Mesenchymal stem cell (in vitro differentiated cells and primary cell): ENCODE measurements at regions not wholly inside any gene's neighbourhood (a gene's known extent, or its start where the extent isn't known, plus 50 kb on each side); places are given as distances from the start of the nearest gene placed in this dataset.

Experiments
- DNase-seq: peaks from one replicate; pipeline ENCODE4 v3.0.0-alpha.2; 2013
- H2AFZ ChIP-seq: one replicate; pipeline ENCODE4 v1.6.1; 2013; ENCODE audit warnings: low read depth, mild to moderate bottlenecking, control low read depth, inconsistent platforms, low read length, moderate library complexity
- H2AK5ac ChIP-seq: 2 replicates; pipeline ENCODE4 v1.6.1; 2013; ENCODE audit warnings: low read length, moderate library complexity, mild to moderate bottlenecking, inconsistent platforms; ENCODE audit not compliant: severe bottlenecking
- H2BK120ac ChIP-seq: one replicate; pipeline ENCODE4 v1.6.1; 2013; ENCODE audit warnings: low read depth, mild to moderate bottlenecking, inconsistent platforms, low read length, moderate library complexity
- H2BK12ac ChIP-seq, 2 experiments: one replicate each; pipeline ENCODE4 v1.6.1; 2013; ENCODE audit warnings: inconsistent platforms in 2 of 2, low read length in 2 of 2, mild to moderate bottlenecking in 2 of 2, moderate library complexity in 2 of 2, control low read depth in 1 of 2
- H2BK15ac ChIP-seq: one replicate; pipeline ENCODE4 v1.6.1; 2013; ENCODE audit warnings: mild to moderate bottlenecking, low read depth, inconsistent platforms; ENCODE audit not compliant: poor library complexity, severe bottlenecking
- H2BK5ac ChIP-seq: 2 replicates; pipeline ENCODE4 v1.6.1; 2013; ENCODE audit warnings: low read depth, mild to moderate bottlenecking, low read length, control low read depth, inconsistent platforms; ENCODE audit not compliant: poor library complexity, severe bottlenecking
- H3K14ac ChIP-seq, 2 experiments: one replicate each; pipeline ENCODE4 v1.6.1; 2013; ENCODE audit warnings: inconsistent platforms in 2 of 2, low read length in 2 of 2, control low read depth in 1 of 2, mild to moderate bottlenecking in 1 of 2, moderate library complexity in 1 of 2
- H3K18ac ChIP-seq, 2 experiments: one replicate each; pipeline ENCODE4 v1.6.1; 2013; ENCODE audit warnings: inconsistent platforms in 2 of 2, low read length in 2 of 2, control low read depth in 1 of 2, low read depth in 1 of 2, mild to moderate bottlenecking in 1 of 2
- H3K23ac ChIP-seq, 2 experiments: one replicate each; pipeline ENCODE4 v1.6.1; 2013; ENCODE audit warnings: inconsistent platforms in 2 of 2, low read length in 2 of 2, mild to moderate bottlenecking in 2 of 2, moderate library complexity in 2 of 2, control low read depth in 1 of 2
- H3K27ac ChIP-seq: 2 replicates; pipeline ENCODE4 v1.5.1; 2013; ENCODE audit warnings: mild to moderate bottlenecking, moderate library complexity, low read length, control low read depth, inconsistent platforms; ENCODE audit not compliant: poor library complexity, severe bottlenecking
- H3K27me3 ChIP-seq, 2 experiments: 2 replicates each; pipeline versions ENCODE4 v1.6.1 to v1.7.0; 2013; ENCODE audit warnings: low read length in 2 of 2, mild to moderate bottlenecking in 2 of 2, moderate library complexity in 2 of 2, control low read depth in 1 of 2, inconsistent platforms in 1 of 2; ENCODE audit not compliant: control insufficient read depth in 1 of 2, insufficient read depth in 1 of 2
- H3K36me3 ChIP-seq, 2 experiments: 2 replicates each; pipeline versions ENCODE4 v1.6.1 to v1.7.0; 2013; ENCODE audit warnings: low read length in 2 of 2, control low read depth in 1 of 2, inconsistent platforms in 1 of 2, low read depth in 1 of 2, mild to moderate bottlenecking in 1 of 2; ENCODE audit not compliant: insufficient read depth in 2 of 2, control insufficient read depth in 1 of 2
- H3K4ac ChIP-seq, 2 experiments: one replicate each; pipeline ENCODE4 v1.6.1; 2013; ENCODE audit warnings: inconsistent platforms in 2 of 2, low read length in 2 of 2, mild to moderate bottlenecking in 2 of 2, moderate library complexity in 2 of 2, control low read depth in 1 of 2, low read depth in 1 of 2
- H3K4me1 ChIP-seq: 2 replicates; pipeline ENCODE4 v1.6.1; 2013; ENCODE audit warnings: low read depth, low read length, control low read depth; ENCODE audit not compliant: control insufficient read depth, insufficient read depth
- H3K4me2 ChIP-seq: 2 replicates; pipeline ENCODE4 v1.6.1; 2013; ENCODE audit warnings: low read length, mild to moderate bottlenecking, inconsistent platforms; ENCODE audit not compliant: poor library complexity, severe bottlenecking
- H3K4me3 ChIP-seq, 2 experiments: 2 replicates each; pipeline versions ENCODE4 v1.5.1 to v1.7.0; 2013; ENCODE audit warnings: low read length in 2 of 2, mild to moderate bottlenecking in 2 of 2, control low read depth in 1 of 2, low read depth in 1 of 2; ENCODE audit not compliant: insufficient read depth in 1 of 2
- H3K79me1 ChIP-seq: replicated peaks from 2 replicates; pipeline ENCODE4 v1.6.1; 2013; ENCODE audit warnings: mild to moderate bottlenecking, control low read depth, low read length, inconsistent platforms; ENCODE audit not compliant: poor library complexity, severe bottlenecking
- H3K9ac ChIP-seq: 2 replicates; pipeline ENCODE4 v1.7.0; 2013; ENCODE audit warnings: mild to moderate bottlenecking, low read length, moderate library complexity
- H3K9me3 ChIP-seq: 2 replicates; pipeline ENCODE4 v1.7.0; 2013; ENCODE audit warnings: mild to moderate bottlenecking, low read length; ENCODE audit not compliant: control insufficient read depth
- H4K8ac ChIP-seq: one replicate; pipeline ENCODE4 v1.6.1; 2013; ENCODE audit warnings: inconsistent platforms, mild to moderate bottlenecking, low read length, moderate library complexity
- H4K91ac ChIP-seq: one replicate; pipeline ENCODE4 v1.6.1; 2013; ENCODE audit warnings: mild to moderate bottlenecking, low read length, inconsistent platforms
- WGBS: methylation state at CpG from one replicate; pipeline ENCODE4 v1.1.7; 2013; ENCODE audit warnings: mixed read lengths; 5-methylcytosine and 5-hydroxymethylcytosine counted together

DNA sequence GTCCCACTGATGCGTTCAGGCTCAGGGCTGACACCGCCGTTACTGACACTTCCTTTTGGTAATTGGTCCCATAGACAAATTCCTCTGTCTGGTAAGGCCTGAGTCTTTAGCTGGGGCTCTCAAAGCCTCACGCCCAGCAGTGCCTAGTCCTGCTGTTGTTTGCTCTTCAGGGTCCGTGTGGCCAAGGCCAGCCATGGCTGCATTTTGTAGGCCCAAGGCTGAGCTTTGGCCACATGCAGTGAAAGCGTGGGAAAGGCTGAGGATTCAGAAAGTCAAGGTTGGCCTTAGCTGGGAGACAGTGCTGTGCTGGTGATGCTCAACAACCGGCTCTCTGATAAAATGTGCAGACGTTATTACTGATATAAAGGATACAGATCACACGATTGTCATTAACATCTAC, 63.5 kb upstream of the C1orf174 start:
- H2BK12ac ChIP-seq: no peak overlapping the region
- H4K91ac ChIP-seq: no peak overlapping the region
- H2BK5ac ChIP-seq: no peak overlapping the region
- no peak overlapping the region for H3K23ac ChIP-seq
- H3K4me1 ChIP-seq: no peaks in the 10 kb centered on the region
- H2BK15ac ChIP-seq: no peak overlapping the region
- no peaks in the 10 kb centered on the region for H3K79me1 ChIP-seq
- no peak overlapping the region for H4K8ac ChIP-seq
- no peak overlapping the region for H3K18ac ChIP-seq
- H3K36me3 ChIP-seq: no peaks in the 10 kb centered on the region
- no peak overlapping the region for H3K4me2 ChIP-seq
- H3K14ac ChIP-seq: no peak overlapping the region
- H3K4ac ChIP-seq: no peak overlapping the region
- no peak overlapping the region for H2AFZ ChIP-seq
- no peak overlapping the region for H3K4me3 ChIP-seq
- DNase-seq: no peak
- H3K27ac ChIP-seq: no peak overlapping the region
- H3K9ac ChIP-seq: no peak overlapping the region
- H2AK5ac ChIP-seq: no peak overlapping the region
- H3K9me3 ChIP-seq: no peaks in the 10 kb centered on the region
- no peaks in the 10 kb centered on the region for H3K27me3 ChIP-seq
- no peak overlapping the region for H2BK120ac ChIP-seq
- 73% methylated on average over 7 of the region's 9 CpGs for WGBS

DNA sequence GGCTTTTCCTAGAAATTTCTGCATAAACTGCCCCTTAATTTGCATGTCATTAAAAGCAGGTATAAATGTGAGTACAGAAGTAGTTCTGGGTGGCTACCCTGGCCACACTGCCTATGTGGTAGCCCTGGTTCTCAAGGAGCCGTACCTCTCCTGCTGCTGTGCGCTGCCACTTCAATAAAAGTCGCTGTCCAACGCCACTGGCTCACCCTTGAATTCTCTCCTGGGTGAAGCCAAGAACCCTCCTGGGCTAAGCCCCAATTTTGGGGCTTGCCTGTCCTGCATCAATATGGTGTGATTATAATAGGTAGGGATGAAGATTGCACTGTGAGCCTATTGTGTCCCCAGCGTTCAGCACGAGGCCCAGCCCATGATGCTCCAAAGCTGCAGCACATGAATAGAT, 65.6 kb upstream of the C1orf174 start:
- no peak overlapping the region for H3K4ac ChIP-seq
- no peaks in the 10 kb centered on the region for H3K9me3 ChIP-seq
- no peaks in the 10 kb centered on the region for H3K27me3 ChIP-seq
- no peak overlapping the region for H2BK120ac ChIP-seq
- no peak overlapping the region for H3K14ac ChIP-seq
- H2BK5ac ChIP-seq: no peak overlapping the region
- H3K27ac ChIP-seq: no peak overlapping the region
- no peak overlapping the region for H4K91ac ChIP-seq
- no peak overlapping the region for H3K4me3 ChIP-seq
- 89% methylated on average over 6 of the region's 6 CpGs for WGBS
- H3K36me3 ChIP-seq: no peaks in the 10 kb centered on the region
- no peaks in the 10 kb centered on the region for H3K79me1 ChIP-seq
- H2AK5ac ChIP-seq: no peak overlapping the region
- H3K9ac ChIP-seq: no peak overlapping the region
- H3K4me2 ChIP-seq: no peak overlapping the region
- no peak overlapping the region for H2AFZ ChIP-seq
- H2BK15ac ChIP-seq: no peak overlapping the region
- H3K4me1 ChIP-seq: no peaks in the 10 kb centered on the region
- no peak overlapping the region for H3K18ac ChIP-seq
- no peak overlapping the region for H3K23ac ChIP-seq
- DNase-seq: no peak
- no peak overlapping the region for H2BK12ac ChIP-seq
- H4K8ac ChIP-seq: no peak overlapping the region

DNA sequence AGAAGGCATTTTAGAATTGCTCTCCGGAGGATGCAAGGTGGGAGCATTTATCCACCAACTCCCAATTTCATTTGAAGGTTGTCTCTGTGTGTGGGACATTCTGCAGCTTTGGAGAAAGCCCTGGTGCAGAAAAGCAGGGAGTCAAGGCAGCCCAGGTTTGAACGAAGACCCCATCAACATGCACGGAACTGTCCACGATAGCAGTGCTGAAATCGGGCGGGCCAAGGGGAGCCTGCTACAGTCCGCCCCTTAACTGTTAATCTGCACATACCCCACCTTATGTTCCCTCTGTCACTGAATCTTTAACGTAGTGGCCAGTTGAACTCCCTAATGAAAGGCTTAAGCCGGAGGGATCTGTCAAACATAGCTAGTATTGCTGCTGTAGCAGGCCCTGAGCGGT, 68.8 kb upstream of the C1orf174 start:
- Histone ChIP-seq H4K91ac (no peak overlapping the region), H3K4ac (no peak overlapping the region), H3K79me1 (no peaks in the 10 kb centered on the region), H3K4me2 (no peak overlapping the region), H2BK12ac (no peak overlapping the region), H3K18ac (no peak overlapping the region), H3K23ac (no peak overlapping the region), H3K27ac (no peak overlapping the region), H3K4me3 (no peak overlapping the region), H2BK5ac (no peak overlapping the region), H3K9me3 (no peaks in the 10 kb centered on the region), H2AFZ (no peak overlapping the region), H2BK15ac (no peak overlapping the region), H3K4me1 (no peaks in the 10 kb centered on the region), H4K8ac (no peak overlapping the region), H2AK5ac (no peak overlapping the region), H3K27me3 (no peaks in the 10 kb centered on the region), H3K14ac (no peak overlapping the region), H3K9ac (no peak overlapping the region), H2BK120ac (no peak overlapping the region), H3K36me3 (no peaks in the 10 kb centered on the region)
- WGBS: 64% methylated on average over 9 of the region's 10 CpGs
- DNase-seq: no peak

DNA sequence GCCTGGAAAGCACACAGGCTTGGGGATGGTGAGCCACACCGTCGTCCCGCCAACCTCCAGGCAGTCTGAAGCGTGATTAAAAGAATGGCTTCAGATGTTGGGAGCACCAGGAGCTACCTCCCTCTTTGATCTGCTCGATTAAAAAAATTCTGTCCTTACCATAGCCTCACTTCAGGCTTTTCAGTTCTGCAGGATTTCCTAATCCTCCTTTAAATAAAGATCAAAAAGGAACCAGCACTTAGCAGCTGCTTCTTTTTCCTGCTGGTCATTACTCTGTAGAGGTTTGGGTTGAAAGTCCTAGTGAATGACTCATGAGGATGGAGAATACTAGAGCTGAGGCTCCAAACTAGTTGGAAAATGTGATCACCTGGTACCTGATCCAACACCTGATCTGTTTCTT, 71.9 kb upstream of the C1orf174 start:
- H3K4me2 ChIP-seq: no peak overlapping the region
- no peak overlapping the region for H2BK15ac ChIP-seq
- no peak overlapping the region for H3K4ac ChIP-seq
- no peak overlapping the region for H3K18ac ChIP-seq
- H4K8ac ChIP-seq: no peak overlapping the region
- no peak overlapping the region for H2BK12ac ChIP-seq
- H3K9ac ChIP-seq: no peak overlapping the region
- H2AK5ac ChIP-seq: no peak overlapping the region
- H4K91ac ChIP-seq: no peak overlapping the region
- no peak overlapping the region for H3K14ac ChIP-seq
- H2BK5ac ChIP-seq: no peak overlapping the region
- no peak overlapping the region for H2BK120ac ChIP-seq
- no peak overlapping the region for H2AFZ ChIP-seq
- DNase-seq: no peak
- no peak overlapping the region for H3K27ac ChIP-seq
- no peaks in the 10 kb centered on the region for H3K4me1 ChIP-seq
- no peaks in the 10 kb centered on the region for H3K79me1 ChIP-seq
- no peaks in the 10 kb centered on the region for H3K27me3 ChIP-seq
- H3K36me3 ChIP-seq: no peaks in the 10 kb centered on the region
- H3K4me3 ChIP-seq: no peak overlapping the region
- 73% methylated on average over 5 of the region's 5 CpGs for WGBS
- H3K9me3 ChIP-seq: peaks cover 3% of the 10 kb centered on the region
- no peak overlapping the region for H3K23ac ChIP-seq
